ENCODE measurements at regions not wholly inside any gene's neighbourhood (a gene's known extent, or its start where the extent isn't known, plus 50 kb on each side); places are given as distances from the start of the nearest gene placed in this dataset.
A peak's percentile ranks its signal among the peaks of the same experiment; 100 is the strongest.

DNA sequence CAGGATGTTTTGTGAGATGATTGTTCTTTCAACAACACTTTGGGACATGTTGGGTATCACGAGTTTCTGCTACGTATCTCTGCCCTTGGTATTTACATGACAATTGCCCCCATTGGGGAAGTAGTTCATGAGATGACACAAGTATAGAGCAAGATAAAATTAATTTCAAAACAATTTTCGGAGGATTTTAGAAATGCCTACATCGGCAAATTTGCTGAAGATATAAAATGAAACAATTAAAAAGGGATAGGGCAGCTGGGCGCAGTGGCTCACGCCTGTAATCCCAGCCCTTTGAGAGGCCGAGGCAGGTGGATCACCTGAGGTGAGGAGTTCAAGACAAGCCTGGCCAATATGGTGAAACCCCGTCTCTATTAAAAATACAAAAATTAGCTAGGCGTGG lies 371.7 kb downstream of the INHBA start:
- DNase-seq (ENCODE audit: low read depth) = no peak
- TF ChIP-seq, protein P1, sequence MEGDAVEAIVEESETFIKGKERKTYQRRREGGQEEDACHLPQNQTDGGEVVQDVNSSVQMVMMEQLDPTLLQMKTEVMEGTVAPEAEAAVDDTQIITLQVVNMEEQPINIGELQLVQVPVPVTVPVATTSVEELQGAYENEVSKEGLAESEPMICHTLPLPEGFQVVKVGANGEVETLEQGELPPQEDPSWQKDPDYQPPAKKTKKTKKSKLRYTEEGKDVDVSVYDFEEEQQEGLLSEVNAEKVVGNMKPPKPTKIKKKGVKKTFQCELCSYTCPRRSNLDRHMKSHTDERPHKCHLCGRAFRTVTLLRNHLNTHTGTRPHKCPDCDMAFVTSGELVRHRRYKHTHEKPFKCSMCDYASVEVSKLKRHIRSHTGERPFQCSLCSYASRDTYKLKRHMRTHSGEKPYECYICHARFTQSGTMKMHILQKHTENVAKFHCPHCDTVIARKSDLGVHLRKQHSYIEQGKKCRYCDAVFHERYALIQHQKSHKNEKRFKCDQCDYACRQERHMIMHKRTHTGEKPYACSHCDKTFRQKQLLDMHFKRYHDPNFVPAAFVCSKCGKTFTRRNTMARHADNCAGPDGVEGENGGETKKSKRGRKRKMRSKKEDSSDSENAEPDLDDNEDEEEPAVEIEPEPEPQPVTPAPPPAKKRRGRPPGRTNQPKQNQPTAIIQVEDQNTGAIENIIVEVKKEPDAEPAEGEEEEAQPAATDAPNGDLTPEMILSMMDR (IDR thresholded peaks at IDR 0.05; ENCODE audit: control insufficient read depth, insufficient read depth, low read depth, low read length, missing control alignments) = no peak
- no peak overlapping the region for H3K4me3 ChIP-seq (ENCODE audit: control insufficient read depth, low read depth, low read length)

- TF ChIP-seq, protein P1 (IDR thresholded peaks at IDR 0.05; ENCODE audit: control insufficient read depth, insufficient read depth, low read depth, low read length, missing control alignments) = no peak
Observed at GRCh38 chr7:41328544-41328943, 374.3 kb downstream of the INHBA start.

GRCh38 chr7:41328131-41328530 lies 374.8 kb downstream of the INHBA start:
- TF ChIP-seq, protein P1 (IDR thresholded peaks at IDR 0.05; ENCODE audit: control insufficient read depth, insufficient read depth, low read depth, low read length, missing control alignments) = peak; percentile 13
- H3K4me3 ChIP-seq (ENCODE audit: control insufficient read depth, low read depth, low read length) = no peak overlapping the region
- no peak for DNase-seq (ENCODE audit: low read depth)

More at GRCh38 chr7:41328544-41328943, 374.3 kb downstream of the INHBA start:
- H3K4me3 ChIP-seq (ENCODE audit: control insufficient read depth, low read depth, low read length) = no peak overlapping the region
- no peak for DNase-seq (ENCODE audit: low read depth)

- DNase-seq (ENCODE audit: low read depth) = no peak
- H3K4me3 ChIP-seq (ENCODE audit: control insufficient read depth, low read depth, low read length) = no peak overlapping the region
- TF ChIP-seq, protein P1 (IDR thresholded peaks at IDR 0.05; ENCODE audit: control insufficient read depth, insufficient read depth, low read depth, low read length, missing control alignments) = no peak
Observed at GRCh38 chr7:41326616-41327015, 376.3 kb downstream of the INHBA start.

DNA sequence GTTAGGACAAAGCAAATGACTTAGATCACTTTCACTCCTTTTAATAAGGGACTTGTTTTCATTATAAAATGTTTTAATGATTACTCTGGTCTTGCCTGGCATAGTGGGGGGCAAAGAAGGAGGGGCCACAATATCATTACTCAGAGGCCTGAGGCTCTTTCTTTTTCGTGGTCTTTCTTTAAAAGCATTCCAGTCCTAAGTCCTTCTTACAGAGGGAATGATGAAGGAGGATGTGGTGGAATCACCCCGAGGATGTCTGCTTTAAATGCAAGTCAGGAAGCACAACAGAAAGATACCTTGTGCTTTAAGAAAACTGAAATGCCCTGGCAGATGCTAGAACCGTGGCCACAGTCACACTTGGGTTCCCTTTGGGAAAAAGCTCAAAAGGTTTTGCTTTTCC lies 379.1 kb downstream of the INHBA start:
- TF ChIP-seq, protein P1 (IDR thresholded peaks at IDR 0.05; ENCODE audit: control insufficient read depth, insufficient read depth, low read depth, low read length, missing control alignments) = no peak
- no peak overlapping the region for H3K4me3 ChIP-seq (ENCODE audit: control insufficient read depth, low read depth, low read length)
- no peak for DNase-seq (ENCODE audit: low read depth)

DNA sequence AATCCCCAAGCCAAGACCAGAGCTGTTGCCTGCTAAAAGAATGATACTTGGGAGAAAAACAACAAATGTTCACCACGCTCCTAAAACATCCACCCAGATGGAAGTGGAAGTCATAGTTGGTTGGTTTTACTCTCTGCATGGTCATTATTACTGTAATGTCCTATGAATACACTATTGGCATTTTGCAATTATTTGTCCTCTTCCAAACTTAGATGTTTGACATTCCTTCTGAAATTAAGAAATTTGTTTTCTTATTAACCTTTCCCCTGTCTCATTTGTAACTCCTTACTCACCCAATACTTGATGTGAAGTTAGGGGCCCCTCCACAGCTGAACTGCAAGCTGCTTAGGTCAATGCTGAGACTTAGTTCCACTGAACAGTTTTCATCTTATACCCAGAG lies 383.3 kb downstream of the INHBA start:
- TF ChIP-seq, protein P1 (IDR thresholded peaks at IDR 0.05; ENCODE audit: control insufficient read depth, insufficient read depth, low read depth, low read length, missing control alignments) = no peak
- no peak for DNase-seq (ENCODE audit: low read depth)
- H3K4me3 ChIP-seq (ENCODE audit: control insufficient read depth, low read depth, low read length) = no peak overlapping the region

DNA sequence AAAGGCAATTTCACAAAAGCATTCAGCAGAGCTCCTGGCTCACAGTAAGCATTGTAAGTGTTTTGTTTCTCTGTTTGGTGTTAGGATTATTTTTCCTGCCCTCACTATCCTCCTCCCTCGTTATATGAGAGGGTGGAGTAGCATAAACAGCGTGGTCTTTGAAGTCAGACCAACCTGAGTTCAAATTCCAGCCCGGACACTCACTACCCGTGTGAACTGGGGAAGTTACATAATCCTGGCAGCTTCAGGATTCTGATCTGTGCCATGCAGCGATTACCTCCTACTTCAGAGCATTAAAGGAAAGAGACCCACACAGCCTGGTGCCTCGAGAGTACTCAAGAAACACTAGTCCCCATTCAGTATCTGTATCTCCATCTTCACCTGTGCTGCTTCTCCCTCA lies 386.5 kb downstream of the INHBA start:
- TF ChIP-seq, protein P1 (IDR thresholded peaks at IDR 0.05; ENCODE audit: control insufficient read depth, insufficient read depth, low read depth, low read length, missing control alignments) = no peak
- no peak overlapping the region for H3K4me3 ChIP-seq (ENCODE audit: control insufficient read depth, low read depth, low read length)
- DNase-seq (ENCODE audit: low read depth) = no peak

Measured in AG09309 (cell line).